ENCODE measurements at regions not wholly inside any gene's neighbourhood (a gene's known extent, or its start where the extent isn't known, plus 50 kb on each side); places are given as distances from the start of the nearest gene placed in this dataset.
A peak's percentile ranks its signal among the peaks of the same experiment; 100 is the strongest.

DNA sequence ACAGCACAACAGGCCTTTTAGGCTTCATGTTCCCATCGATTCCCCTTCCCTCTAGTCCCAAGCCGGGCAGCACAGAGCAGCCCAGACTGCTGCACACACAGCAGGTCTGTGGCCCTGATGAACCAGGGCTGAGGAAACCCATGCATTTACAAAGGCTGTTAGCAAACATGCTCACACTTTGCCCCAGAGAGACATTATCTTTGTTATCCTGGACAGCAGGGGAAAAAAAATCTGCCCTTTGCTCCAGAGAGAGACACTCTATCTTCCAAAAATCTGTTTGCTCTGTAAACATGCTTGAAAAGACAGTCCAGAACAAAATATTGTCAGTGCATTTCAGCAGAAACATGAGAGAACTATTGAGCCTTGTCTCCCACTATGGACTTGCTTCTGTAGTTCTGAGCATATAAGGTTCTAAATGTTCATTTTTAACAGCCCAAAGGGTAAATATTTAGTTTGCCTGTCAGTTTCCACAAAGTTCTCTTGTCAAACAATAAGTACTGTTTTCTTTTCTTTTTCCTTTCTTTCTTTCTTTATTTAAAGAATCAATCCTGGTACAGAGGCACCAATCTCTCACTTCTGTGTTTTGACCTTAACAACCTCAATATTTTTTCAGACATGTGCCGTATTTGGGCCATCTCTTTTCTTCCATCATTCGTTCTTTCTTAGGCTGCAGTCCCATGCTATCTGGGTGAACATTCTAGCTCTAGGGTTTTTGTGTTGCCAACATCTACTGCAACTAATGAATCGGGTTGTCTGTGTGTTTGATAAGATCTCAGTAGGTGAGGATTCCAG, 468.0 kb downstream of the EPM2A start (continued):
- TF ChIP-seq, protein P1, sequence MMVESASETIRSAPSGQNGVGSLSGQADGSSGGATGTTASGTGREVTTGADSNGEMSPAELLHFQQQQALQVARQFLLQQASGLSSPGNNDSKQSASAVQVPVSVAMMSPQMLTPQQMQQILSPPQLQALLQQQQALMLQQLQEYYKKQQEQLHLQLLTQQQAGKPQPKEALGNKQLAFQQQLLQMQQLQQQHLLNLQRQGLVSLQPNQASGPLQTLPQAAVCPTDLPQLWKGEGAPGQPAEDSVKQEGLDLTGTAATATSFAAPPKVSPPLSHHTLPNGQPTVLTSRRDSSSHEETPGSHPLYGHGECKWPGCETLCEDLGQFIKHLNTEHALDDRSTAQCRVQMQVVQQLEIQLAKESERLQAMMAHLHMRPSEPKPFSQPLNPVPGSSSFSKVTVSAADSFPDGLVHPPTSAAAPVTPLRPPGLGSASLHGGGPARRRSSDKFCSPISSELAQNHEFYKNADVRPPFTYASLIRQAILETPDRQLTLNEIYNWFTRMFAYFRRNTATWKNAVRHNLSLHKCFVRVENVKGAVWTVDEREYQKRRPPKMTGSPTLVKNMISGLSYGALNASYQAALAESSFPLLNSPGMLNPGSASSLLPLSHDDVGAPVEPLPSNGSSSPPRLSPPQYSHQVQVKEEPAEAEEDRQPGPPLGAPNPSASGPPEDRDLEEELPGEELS (CRISPR knock-in tag; IDR thresholded peaks at IDR 0.05), result peak; percentile 99
- peak; percentile 80; the same call in 1 of the 2 replicates for TF ChIP-seq ZMAT3 (CRISPR knock-in tag; conservative IDR thresholded peaks at IDR 0.05)
- TF ChIP-seq MBD4 (IDR thresholded peaks at IDR 0.05; ENCODE audit: borderline replicate concordance, low read length), result peak; percentile 100
- TF ChIP-seq, protein P2, sequence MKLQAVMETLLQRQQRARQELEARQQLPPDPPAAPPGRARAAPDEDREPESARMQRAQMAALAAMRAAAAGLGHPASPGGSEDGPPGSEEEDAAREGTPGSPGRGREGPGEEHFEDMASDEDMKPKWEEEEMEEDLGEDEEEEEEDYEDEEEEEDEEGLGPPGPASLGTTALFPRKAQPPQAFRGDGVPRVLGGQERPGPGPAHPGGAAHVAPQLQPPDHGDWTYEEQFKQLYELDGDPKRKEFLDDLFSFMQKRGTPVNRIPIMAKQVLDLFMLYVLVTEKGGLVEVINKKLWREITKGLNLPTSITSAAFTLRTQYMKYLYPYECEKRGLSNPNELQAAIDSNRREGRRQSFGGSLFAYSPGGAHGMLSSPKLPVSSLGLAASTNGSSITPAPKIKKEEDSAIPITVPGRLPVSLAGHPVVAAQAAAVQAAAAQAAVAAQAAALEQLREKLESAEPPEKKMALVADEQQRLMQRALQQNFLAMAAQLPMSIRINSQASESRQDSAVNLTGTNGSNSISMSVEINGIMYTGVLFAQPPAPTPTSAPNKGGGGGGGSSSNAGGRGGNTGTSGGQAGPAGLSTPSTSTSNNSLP (IDR thresholded peaks at IDR 0.05; ENCODE audit: low read depth, low read length), result peak; percentile 84
- no peak for TF ChIP-seq REXO4 (CRISPR knock-in tag; IDR thresholded peaks at IDR 0.05; ENCODE audit: borderline replicate concordance)
- no peak for TF ChIP-seq POLR2AphosphoS2 (IDR thresholded peaks at IDR 0.05; ENCODE audit: low read depth, low read length)
- no peak for TF ChIP-seq NFIB (CRISPR knock-in tag; IDR thresholded peaks at IDR 0.05; ENCODE audit: borderline replicate concordance)
- TF ChIP-seq, protein P3, sequence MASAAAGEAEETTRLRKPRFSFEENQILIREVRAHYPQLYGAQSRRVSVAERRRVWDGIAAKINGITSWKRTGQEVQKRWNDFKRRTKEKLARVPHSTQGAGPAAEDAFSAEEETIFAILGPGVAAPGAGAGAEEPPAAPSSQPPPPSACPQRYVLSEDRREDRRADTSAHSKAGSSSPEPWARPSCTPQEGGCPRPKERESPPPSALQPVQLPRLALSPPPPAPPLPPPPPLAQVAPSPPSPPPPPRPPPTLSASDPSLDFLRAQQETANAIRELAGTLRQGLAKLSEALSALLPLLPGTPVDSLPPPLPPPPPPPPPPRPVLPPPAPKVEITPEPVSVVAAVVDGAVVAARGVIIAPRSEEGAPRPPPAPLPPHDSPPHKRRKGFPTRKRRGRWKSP (CRISPR knock-in tag; IDR thresholded peaks at IDR 0.05), result peak; percentile 30; the same call in 1 of the 2 replicates
- TF ChIP-seq, protein P4, sequence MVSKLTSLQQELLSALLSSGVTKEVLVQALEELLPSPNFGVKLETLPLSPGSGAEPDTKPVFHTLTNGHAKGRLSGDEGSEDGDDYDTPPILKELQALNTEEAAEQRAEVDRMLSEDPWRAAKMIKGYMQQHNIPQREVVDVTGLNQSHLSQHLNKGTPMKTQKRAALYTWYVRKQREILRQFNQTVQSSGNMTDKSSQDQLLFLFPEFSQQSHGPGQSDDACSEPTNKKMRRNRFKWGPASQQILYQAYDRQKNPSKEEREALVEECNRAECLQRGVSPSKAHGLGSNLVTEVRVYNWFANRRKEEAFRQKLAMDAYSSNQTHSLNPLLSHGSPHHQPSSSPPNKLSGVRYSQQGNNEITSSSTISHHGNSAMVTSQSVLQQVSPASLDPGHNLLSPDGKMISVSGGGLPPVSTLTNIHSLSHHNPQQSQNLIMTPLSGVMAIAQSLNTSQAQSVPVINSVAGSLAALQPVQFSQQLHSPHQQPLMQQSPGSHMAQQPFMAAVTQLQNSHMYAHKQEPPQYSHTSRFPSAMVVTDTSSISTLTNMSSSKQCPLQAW (CRISPR knock-in tag; IDR thresholded peaks at IDR 0.05), result peak; percentile 90
- peak; percentile 99 for TF ChIP-seq RXRA (CRISPR knock-in tag; IDR thresholded peaks at IDR 0.05)
- TF ChIP-seq GATAD2A (CRISPR knock-in tag; IDR thresholded peaks at IDR 0.05), result peak; percentile 99
- peak; percentile 41 to 90; a peak in 3 of 4 replicates for TF ChIP-seq POLR2A (IDR thresholded peaks at IDR 0.05; ENCODE audit: insufficient read depth in 1 of 2, low read depth in 2 of 2, low read length in 2 of 2)
- TF ChIP-seq, protein P5, sequence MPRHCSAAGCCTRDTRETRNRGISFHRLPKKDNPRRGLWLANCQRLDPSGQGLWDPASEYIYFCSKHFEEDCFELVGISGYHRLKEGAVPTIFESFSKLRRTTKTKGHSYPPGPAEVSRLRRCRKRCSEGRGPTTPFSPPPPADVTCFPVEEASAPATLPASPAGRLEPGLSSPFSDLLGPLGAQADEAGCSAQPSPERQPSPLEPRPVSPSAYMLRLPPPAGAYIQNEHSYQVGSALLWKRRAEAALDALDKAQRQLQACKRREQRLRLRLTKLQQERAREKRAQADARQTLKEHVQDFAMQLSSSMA (CRISPR knock-in tag; IDR thresholded peaks at IDR 0.05), result peak; percentile 39; the same call in 1 of the 2 replicates
- TF ChIP-seq PRPF4 (IDR thresholded peaks at IDR 0.05; ENCODE audit: low read depth, low read length, poor library complexity, severe bottlenecking), result no peak
- TF ChIP-seq, protein P6, sequence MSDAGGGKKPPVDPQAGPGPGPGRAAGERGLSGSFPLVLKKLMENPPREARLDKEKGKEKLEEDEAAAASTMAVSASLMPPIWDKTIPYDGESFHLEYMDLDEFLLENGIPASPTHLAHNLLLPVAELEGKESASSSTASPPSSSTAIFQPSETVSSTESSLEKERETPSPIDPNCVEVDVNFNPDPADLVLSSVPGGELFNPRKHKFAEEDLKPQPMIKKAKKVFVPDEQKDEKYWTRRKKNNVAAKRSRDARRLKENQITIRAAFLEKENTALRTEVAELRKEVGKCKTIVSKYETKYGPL (CRISPR knock-in tag; IDR thresholded peaks at IDR 0.05), result peak; percentile 59; the same call in 1 of the 2 replicates
- peak; percentile 30; the same call in 1 of the 2 replicates for TF ChIP-seq SRY (CRISPR knock-in tag; IDR thresholded peaks at IDR 0.05)
- TF ChIP-seq JARID2 (CRISPR knock-in tag; IDR thresholded peaks at IDR 0.05; ENCODE audit: insufficient replicate concordance), result no peak
- TF ChIP-seq, protein P7, sequence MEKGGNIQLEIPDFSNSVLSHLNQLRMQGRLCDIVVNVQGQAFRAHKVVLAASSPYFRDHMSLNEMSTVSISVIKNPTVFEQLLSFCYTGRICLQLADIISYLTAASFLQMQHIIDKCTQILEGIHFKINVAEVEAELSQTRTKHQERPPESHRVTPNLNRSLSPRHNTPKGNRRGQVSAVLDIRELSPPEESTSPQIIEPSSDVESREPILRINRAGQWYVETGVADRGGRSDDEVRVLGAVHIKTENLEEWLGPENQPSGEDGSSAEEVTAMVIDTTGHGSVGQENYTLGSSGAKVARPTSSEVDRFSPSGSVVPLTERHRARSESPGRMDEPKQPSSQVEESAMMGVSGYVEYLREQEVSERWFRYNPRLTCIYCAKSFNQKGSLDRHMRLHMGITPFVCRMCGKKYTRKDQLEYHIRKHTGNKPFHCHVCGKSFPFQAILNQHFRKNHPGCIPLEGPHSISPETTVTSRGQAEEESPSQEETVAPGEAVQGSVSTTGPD (CRISPR knock-in tag; IDR thresholded peaks at IDR 0.05), result peak; percentile 70; the same call in 1 of the 2 replicates
- peak; percentile 90 for TF ChIP-seq CBFB (CRISPR knock-in tag; IDR thresholded peaks at IDR 0.05)
- no peak for TF ChIP-seq ZNF674 (CRISPR knock-in tag; IDR thresholded peaks at IDR 0.05; ENCODE audit: low read depth)

Measured in HepG2 (cell line).